IMR-90 (cell line): ENCODE measurements at regions not wholly inside any gene's neighbourhood (a gene's known extent, or its start where the extent isn't known, plus 50 kb on each side); places are given as distances from the start of the nearest gene placed in this dataset.

Experiments
- CHD1 ChIP-seq: IDR thresholded peaks from 2 replicates; pipeline ENCODE4 v1.6.1; 2012; ENCODE audit warnings: low read depth, low read length, improper control_type of control experiment
- CTCF ChIP-seq: conservative IDR thresholded peaks from 2 replicates; pipeline ENCODE4 v1.5.1; 2012; ENCODE audit warnings: mild to moderate bottlenecking, low read depth, low read length, improper control_type of control experiment
- ELK1 ChIP-seq: fragments of 150-350 bp; IDR thresholded peaks from 2 replicates; pipeline ENCODE4 v1.6.1; 2016; ENCODE audit warnings: low read depth, mild to moderate bottlenecking, low read length, moderate library complexity, borderline replicate concordance
- MAFK ChIP-seq: IDR thresholded peaks from 2 replicates; pipeline ENCODE4 v1.6.1; 2012; ENCODE audit warnings: low read depth, low read length, improper control_type of control experiment
- POLR2A ChIP-seq: IDR thresholded peaks from 2 replicates; pipeline ENCODE4 v1.6.1; 2012; ENCODE audit warnings: mild to moderate bottlenecking, low read depth, low read length
- SMC3 ChIP-seq: fragments of 150-350 bp; IDR thresholded peaks from 2 replicates; pipeline ENCODE4 v1.6.1; 2016; ENCODE audit warnings: low read depth, mild to moderate bottlenecking, antibody characterized with exemption, low read length, moderate library complexity
- USF2 ChIP-seq: fragments of 150-350 bp; IDR thresholded peaks from 2 replicates; pipeline ENCODE4 v1.6.1; 2017; ENCODE audit warnings: mild to moderate bottlenecking, antibody characterized with exemption, low read length, low read depth

DNA sequence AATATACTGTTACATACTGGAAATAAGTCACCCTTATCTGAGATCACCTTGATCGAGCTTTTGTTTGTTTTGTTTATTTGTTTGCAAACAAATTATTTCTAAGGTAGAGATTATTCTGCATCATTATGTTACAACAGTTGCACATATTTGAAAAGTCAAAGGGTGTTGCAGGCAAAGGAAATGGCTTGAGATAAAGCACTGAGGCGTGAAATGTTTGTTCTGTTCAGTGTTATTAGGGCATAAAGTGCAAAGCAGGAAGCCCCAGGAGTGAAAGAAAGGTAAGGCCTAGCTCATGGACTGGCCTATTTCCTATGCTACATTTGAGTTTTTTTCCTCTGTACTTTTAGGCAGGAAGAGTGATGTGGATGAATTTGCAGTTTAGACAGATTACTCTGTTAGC, 1815.6 kb upstream of the LRRTM1 start:
- TF ChIP-seq CTCF (no peak), CHD1 (no peak), POLR2A (no peak), SMC3 (no peak), USF2 (no peak), MAFK (no peak), ELK1 (no peak)
